Heart right ventricle (tissue), 16 donors: ENCODE measurements at regions not wholly inside any gene's neighbourhood (a gene's known extent, or its start where the extent isn't known, plus 50 kb on each side); places are given as distances from the start of the nearest gene placed in this dataset.

ENCODE experiments used
- ATAC-seq, 8 donors: fragments of 200-7000 bp; cut with Tn5 transposase; one replicate each; pipeline ENCODE4 v1.9.1; 2020; ENCODE audit warnings: mild to moderate bottlenecking in 8 of 8, moderate library complexity in 8 of 8, moderate number of reproducible peaks in 1 of 8
- DNase-seq, 2 donors: peaks; one replicate each; pipeline ENCODE4 v3.0.0-alpha.2; 2020
- H3K27ac ChIP-seq, 10 donors: fragments of 200-600 bp; sonication (generic) in 2 of 10; one replicate each; pipeline versions ENCODE4 v1.5.0 to v1.8.0; 2020 to 2022; ENCODE audit warnings: mild to moderate bottlenecking in 3 of 10
- H3K27me3 ChIP-seq, 7 donors: fragments of 200-600 bp; one replicate each; pipeline ENCODE4 v1.8.0; 2021 to 2022; ENCODE audit warnings: mild to moderate bottlenecking in 2 of 7
- H3K36me3 ChIP-seq, 9 donors: fragments of 200-600 bp; sonication (generic) in 1 of 9; one replicate each; pipeline versions ENCODE4 v1.5.0 to v1.8.0; 2020 to 2022; ENCODE audit warnings: mild to moderate bottlenecking in 2 of 9
- H3K4me1 ChIP-seq, 9 donors: fragments of 200-600 bp; sonication (generic) in 1 of 9; one replicate each; pipeline versions ENCODE4 v1.5.0 to v1.8.0; 2020 to 2022; ENCODE audit warnings: mild to moderate bottlenecking in 4 of 9
- H3K4me3 ChIP-seq, 10 donors: fragments of 200-600 bp; sonication (generic) in 2 of 10; one replicate each; pipeline versions ENCODE4 v1.5.0 to v1.8.0; 2020 to 2022; ENCODE audit warnings: mild to moderate bottlenecking in 7 of 10, moderate library complexity in 2 of 10
- H3K9me3 ChIP-seq, 11 donors: fragments of 200-600 bp in 10 of 11; sonication (generic) in 2 of 11; one replicate each; pipeline versions ENCODE4 v1.5.0 to v1.8.0; 2013 to 2022; ENCODE audit warnings: mild to moderate bottlenecking in 2 of 11, control low read depth in 1 of 11, moderate library complexity in 1 of 11
- CTCF ChIP-seq, 9 donors: fragments of 200-600 bp; sonication (generic) in 2 of 9; IDR thresholded peaks; one replicate each; pipeline versions ENCODE4 v1.5.0 to v1.8.0; 2021 to 2022; ENCODE audit warnings: antibody characterized with exemption in 9 of 9, mild to moderate bottlenecking in 5 of 9, moderate library complexity in 1 of 9
- whole genome bisulfite sequencing, 2 donors: extraction: QIAGEN DNeasy Blood & Tissue Kit; methylation state at CpG; one replicate each; pipeline ENCODE4 v1.1.7; 2013; ENCODE audit warnings: inconsistent platforms in 1 of 2; 5-methylcytosine and 5-hydroxymethylcytosine counted together
- intact Hi-C, 10 donors: fragments of 100-400 bp; cut with DNase I; formaldehyde crosslinking; loops; one replicate each; pipeline versions ENCODE4 v1.11.1 to v1.14.2; 2022
- donor health status: Arrhythmogenic right ventricular cardiomyopathy.
- donor health status: ischemic (EF 13 %, LVEDD 7.1; RV severe dilation, severe dysfunction).
- donor health status: healthy with polysubstance abuse.
- donor health status: DM: no; HTN: yes; CAD: no.
- donor health status: DM: no; HTN: no; CAD: no.
- donor health status: ischemic (EF 25% LVEDD 6.9; RV normal size, moderate dysfunction).
- donor health status: ischemic (EF 25% LVEDD 5.7; RV mildly dilated, moderate dysfunction).
- donor health status: healthy.
- donor health status: DM: yes; HTN: yes; CAD: no.
- donor health status: Ischemic cardiomyopathy.
- donor health status: ischemic (EF 35%, LVEDD 5.7; RV mildly dilated, moderate dysfunction).
- donor health status: nonischemic (EF 11% LVEDD 7.7; RV severe dilation, severe dysfunction).
- donor health status: DM: yes; HTN: yes; CAD: no.
- donor health status: PGD.
- donor health status: ischemic (EF 29% LVEDD 5.4; RV normal size, mild dysfunction).
- donor health status: nonischemic (EF 23%, LVEDD 6.1; RV moderate dilation, normal function).

GRCh38 chr2:133816037-133816436, 247.8 kb upstream of the NCKAP5 start:
- peaks cover 0 to 26% (median 0%) of the 10 kb centered on the region in 11 donors for H3K9me3 ChIP-seq
- 97 to 98% methylated on average over 3 of the region's 3 CpGs for WGBS, 2 donors
- no peaks in the 10 kb centered on the region for H3K27me3 ChIP-seq
- intact Hi-C loops = no loop called here
- H3K4me1 ChIP-seq = peaks cover 0 to 13% (median 9%) of the 10 kb centered on the region in 9 donors
- TF ChIP-seq CTCF (IDR thresholded peaks at IDR 0.05) = no peak
- H3K27ac ChIP-seq = no peak overlapping the region
- DNase-seq (no peak), ATAC-seq (peak in 1 of 8 donors; percentile 38)
- no peaks in the 10 kb centered on the region for H3K36me3 ChIP-seq
- no peak overlapping the region for H3K4me3 ChIP-seq

- WGBS, 2 donors = 22 to 26% methylated on average over 9 of the region's 9 CpGs
- TF ChIP-seq CTCF (IDR thresholded peaks at IDR 0.05) = no peak
- H3K9me3 ChIP-seq = peaks cover 0 to 7% (median 0%) of the 10 kb centered on the region in 11 donors
- H3K27ac ChIP-seq = no peak overlapping the region
- no peak overlapping the region for H3K4me3 ChIP-seq
- H3K4me1 ChIP-seq = peaks cover 0 to 13% (median 9%) of the 10 kb centered on the region in 9 donors
- H3K27me3 ChIP-seq = no peaks in the 10 kb centered on the region
- intact Hi-C loops = no loop called here
- DNase-seq (no peak), ATAC-seq (peak in 6 of 8 donors; percentile 38 to 82 (median 66))
- no peaks in the 10 kb centered on the region for H3K36me3 ChIP-seq
Observed at GRCh38 chr2:133817680-133818566, 249.7 kb upstream of the NCKAP5 start.

DNA sequence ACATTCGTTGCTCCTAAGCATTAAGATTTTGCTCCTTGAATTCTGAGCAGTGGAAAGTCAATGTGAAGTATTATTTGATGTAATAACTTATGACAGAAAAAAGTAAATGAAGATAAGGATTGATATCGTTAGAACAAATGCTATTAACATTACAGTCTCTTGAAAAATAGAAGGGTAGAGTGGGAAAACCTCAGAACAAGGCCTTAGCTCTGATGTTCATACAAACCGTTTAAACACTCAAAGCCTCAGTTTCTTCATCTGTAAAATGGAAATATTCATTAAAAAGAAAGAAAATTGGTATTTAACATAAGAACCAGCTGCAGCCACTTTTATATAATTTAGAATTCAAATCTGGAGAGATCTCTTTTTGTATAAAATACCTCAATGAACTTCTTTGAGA, 250.4 kb upstream of the NCKAP5 start:
- no peak for TF ChIP-seq CTCF (IDR thresholded peaks at IDR 0.05)
- WGBS, 2 donors = 59 to 61% methylated on average over 3 of the region's 3 CpGs

DNA sequence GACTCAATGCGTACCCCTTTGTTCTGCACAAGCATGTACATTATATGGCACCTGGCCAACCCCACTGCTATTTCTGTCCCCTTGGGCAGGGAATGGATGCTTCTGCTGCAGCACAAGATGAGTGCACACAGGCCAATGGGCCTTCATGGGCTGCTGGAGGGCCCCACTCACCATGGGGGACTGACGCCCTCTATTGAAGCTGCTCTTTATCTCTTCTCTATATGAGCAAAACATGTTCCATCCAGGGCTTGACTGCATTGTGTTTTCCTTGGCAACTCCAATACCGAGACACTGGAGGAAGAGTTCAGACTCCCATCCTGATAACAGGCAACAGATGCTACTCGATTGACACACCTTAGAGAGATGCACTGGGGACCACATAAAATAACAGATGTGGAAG, 251.6 kb upstream of the NCKAP5 start:
- no peaks in the 10 kb centered on the region for H3K36me3 ChIP-seq
- TF ChIP-seq CTCF (IDR thresholded peaks at IDR 0.05) = no peak
- H3K4me3 ChIP-seq = no peak overlapping the region
- no peak overlapping the region for H3K27ac ChIP-seq
- H3K4me1 ChIP-seq = peaks cover 0 to 16% (median 9%) of the 10 kb centered on the region in 9 donors
- ATAC-seq = no peak
- DNase-seq = no peak
- 61 to 75% methylated on average over 4 of the region's 4 CpGs for WGBS, 2 donors
- no peaks in the 10 kb centered on the region for H3K27me3 ChIP-seq
- no peaks in the 10 kb centered on the region for H3K9me3 ChIP-seq
- intact Hi-C loops = no loop called here

More for the DNA sequence above, 250.4 kb upstream of the NCKAP5 start:
- peaks cover 0 to 13% (median 9%) of the 10 kb centered on the region in 9 donors for H3K4me1 ChIP-seq
- intact Hi-C loops = no loop called here
- no peak for ATAC-seq
- H3K4me3 ChIP-seq = no peak overlapping the region
- H3K27me3 ChIP-seq = no peaks in the 10 kb centered on the region
- no peaks in the 10 kb centered on the region for H3K36me3 ChIP-seq
- DNase-seq = no peak
- H3K27ac ChIP-seq = no peak overlapping the region
- H3K9me3 ChIP-seq = no peaks in the 10 kb centered on the region
